WTC11 (cell line): ENCODE measurements at regions not wholly inside any gene's neighbourhood (a gene's known extent, or its start where the extent isn't known, plus 50 kb on each side); places are given as distances from the start of the nearest gene placed in this dataset.

Experiments
- ATAC-seq: fragments of 200-7000 bp; cut with Tn5 transposase; 2 replicates; pipeline ENCODE4 v1.10.0; 2021; ENCODE audit warnings: mild to moderate bottlenecking, moderate library complexity
- CTCF ChIA-PET: fragments of 300-600 bp; sonication (Branson Sonifier 250); formaldehyde crosslinking; loops from one replicate; lab custom pipeline; 2021; ENCODE audit warnings: antibody characterized with exemption; lab: Charles Lee
- POLR2A ChIA-PET: fragments of 350-600 bp; sonication (Branson Sonifier 250); formaldehyde crosslinking; loops from one replicate; lab custom pipeline; 2021; ENCODE audit warnings: antibody characterized with exemption; lab: Charles Lee
- DNase-seq: peaks from one replicate; pipeline ENCODE4 v3.0.0; 2021; ENCODE audit warnings: low spot score
- H3K27ac Mint-ChIP-seq: 2 replicates; pipeline ENCODE4 v1.8.0; 2021; ENCODE audit warnings: mixed read lengths
- H3K27me3 Mint-ChIP-seq: 2 replicates; pipeline ENCODE4 v1.8.0; 2021; ENCODE audit warnings: low read depth, mild to moderate bottlenecking, moderate library complexity, mixed read lengths
- H3K36me3 Mint-ChIP-seq: 2 replicates; pipeline ENCODE4 v1.8.0; 2021; ENCODE audit warnings: mixed read lengths
- H3K4me1 Mint-ChIP-seq: 2 replicates; pipeline ENCODE4 v1.8.0; 2022; ENCODE audit warnings: mixed read lengths
- H3K4me3 Mint-ChIP-seq: 2 replicates; pipeline ENCODE4 v1.8.0; 2021; ENCODE audit warnings: mild to moderate bottlenecking, moderate library complexity, mixed read lengths
- H3K9me3 Mint-ChIP-seq: 2 replicates; pipeline ENCODE4 v1.8.0; 2021; ENCODE audit warnings: mixed read lengths
- ATF1 ChIP-seq: sonication (generic); formaldehyde crosslinking; IDR thresholded peaks from 2 replicates; pipeline ENCODE4 v1.8.1; 2023; ENCODE audit warnings: mild to moderate bottlenecking, moderate library complexity, missing genetic modification reagents
- FOXJ3 ChIP-seq: sonication (generic); formaldehyde crosslinking; IDR thresholded peaks from 2 replicates; pipeline ENCODE4 v1.9.0; 2021; ENCODE audit warnings: missing genetic modification reagents, mild to moderate bottlenecking, borderline replicate concordance
- FOXP1 ChIP-seq: sonication (generic); formaldehyde crosslinking; IDR thresholded peaks from 2 replicates; pipeline ENCODE4 v1.8.0; 2022; ENCODE audit warnings: missing genetic modification reagents, mild to moderate bottlenecking, moderate library complexity, borderline replicate concordance
- JUN ChIP-seq: sonication (generic); formaldehyde crosslinking; IDR thresholded peaks from 2 replicates; pipeline ENCODE4 v1.8.0; 2023; ENCODE audit warnings: mild to moderate bottlenecking, missing genetic modification reagents
- MYBL2 ChIP-seq: sonication (generic); formaldehyde crosslinking; IDR thresholded peaks from 2 replicates; pipeline ENCODE4 v1.8.1; 2023; ENCODE audit warnings: mild to moderate bottlenecking, moderate library complexity, missing genetic modification reagents
- NFE2L1 ChIP-seq: sonication (generic); formaldehyde crosslinking; IDR thresholded peaks from 2 replicates; pipeline ENCODE4 v1.8.1; 2023; ENCODE audit warnings: missing genetic modification reagents
- NFYB ChIP-seq: sonication (generic); formaldehyde crosslinking; conservative IDR thresholded peaks from 2 replicates; pipeline ENCODE4 v1.8.0; 2022; ENCODE audit warnings: low read depth, missing genetic modification reagents
- PRRX2 ChIP-seq: fragments of 250-450 bp; sonication (Bioruptor Pico); IDR thresholded peaks from 2 replicates; pipeline ENCODE4 v1.8.0; 2021; ENCODE audit warnings: mild to moderate bottlenecking
- ZNF138 ChIP-seq: sonication (generic); formaldehyde crosslinking; conservative IDR thresholded peaks from 2 replicates; pipeline ENCODE4 v1.8.1; 2022; ENCODE audit warnings: mild to moderate bottlenecking, moderate library complexity, missing genetic modification reagents
- ZNF232 ChIP-seq: sonication (generic); formaldehyde crosslinking; IDR thresholded peaks from 2 replicates; pipeline ENCODE4 v1.8.0; 2022; ENCODE audit warnings: mild to moderate bottlenecking, missing genetic modification reagents
- ZNF416 ChIP-seq: fragments of 250-450 bp; sonication (Bioruptor Pico); IDR thresholded peaks from 2 replicates; pipeline ENCODE4 v1.9.0; 2021; ENCODE audit warnings: mild to moderate bottlenecking, inconsistent platforms
- TF ChIP-seq, protein P1 (sequence below): fragments of 200-600 bp; IDR thresholded peaks from 2 replicates; pipeline ENCODE4 v1.8.0; 2022; ENCODE audit warnings: antibody characterized with exemption
- TF ChIP-seq, protein P2 (sequence below): sonication (generic); formaldehyde crosslinking; IDR thresholded peaks from 2 replicates; pipeline ENCODE4 v1.8.1; 2023; ENCODE audit warnings: mild to moderate bottlenecking, missing genetic modification reagents
- TF ChIP-seq, protein P3 (sequence below): fragments of 250-450 bp; sonication (Bioruptor Pico); IDR thresholded peaks from 2 replicates; pipeline ENCODE4 v1.9.0; 2021; ENCODE audit warnings: mild to moderate bottlenecking, borderline replicate concordance
- TF ChIP-seq, protein P4 (sequence below): sonication (generic); formaldehyde crosslinking; IDR thresholded peaks from 2 replicates; pipeline ENCODE4 v1.8.0; 2022; ENCODE audit warnings: mild to moderate bottlenecking, missing genetic modification reagents
- TF ChIP-seq, protein P5 (sequence below): fragments of 250-450 bp; sonication (Bioruptor Pico); IDR thresholded peaks from 2 replicates; pipeline ENCODE4 v1.9.0; 2021; ENCODE audit warnings: mild to moderate bottlenecking

DNA sequence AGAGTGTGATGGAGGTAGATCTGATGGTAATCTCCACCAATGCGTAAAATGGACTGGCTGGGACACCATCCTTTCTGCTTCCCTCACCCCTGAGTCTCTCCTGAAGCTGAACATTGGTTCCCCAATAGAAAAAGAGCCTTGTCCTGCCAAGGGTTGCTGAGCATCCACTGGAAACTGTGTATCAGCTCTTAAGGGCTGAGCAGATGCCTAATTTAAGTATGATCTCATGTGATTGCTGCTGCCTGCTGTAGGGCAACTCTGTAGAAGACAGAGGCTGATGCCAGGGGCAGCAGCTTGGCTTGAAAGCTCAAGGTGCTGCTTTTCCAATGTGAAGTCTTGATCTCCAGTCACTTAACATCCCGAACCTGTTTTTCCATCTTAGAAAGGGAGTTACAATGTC lies 310.3 kb upstream of the CCL2 start:
- ATAC-seq = no peak
- Mint-ChIP-seq H3K27ac (no peak overlapping the region), H3K36me3 (no peaks in the 10 kb centered on the region), H3K27me3 (no peaks in the 10 kb centered on the region; the same call in 1 of the 2 replicates), H3K9me3 (no peaks in the 10 kb centered on the region), H3K4me1 (peaks cover 9% of the 10 kb centered on the region), H3K4me3 (no peak overlapping the region)
- POLR2A ChIA-PET = no interaction called here
- TF ChIP-seq, protein P1, sequence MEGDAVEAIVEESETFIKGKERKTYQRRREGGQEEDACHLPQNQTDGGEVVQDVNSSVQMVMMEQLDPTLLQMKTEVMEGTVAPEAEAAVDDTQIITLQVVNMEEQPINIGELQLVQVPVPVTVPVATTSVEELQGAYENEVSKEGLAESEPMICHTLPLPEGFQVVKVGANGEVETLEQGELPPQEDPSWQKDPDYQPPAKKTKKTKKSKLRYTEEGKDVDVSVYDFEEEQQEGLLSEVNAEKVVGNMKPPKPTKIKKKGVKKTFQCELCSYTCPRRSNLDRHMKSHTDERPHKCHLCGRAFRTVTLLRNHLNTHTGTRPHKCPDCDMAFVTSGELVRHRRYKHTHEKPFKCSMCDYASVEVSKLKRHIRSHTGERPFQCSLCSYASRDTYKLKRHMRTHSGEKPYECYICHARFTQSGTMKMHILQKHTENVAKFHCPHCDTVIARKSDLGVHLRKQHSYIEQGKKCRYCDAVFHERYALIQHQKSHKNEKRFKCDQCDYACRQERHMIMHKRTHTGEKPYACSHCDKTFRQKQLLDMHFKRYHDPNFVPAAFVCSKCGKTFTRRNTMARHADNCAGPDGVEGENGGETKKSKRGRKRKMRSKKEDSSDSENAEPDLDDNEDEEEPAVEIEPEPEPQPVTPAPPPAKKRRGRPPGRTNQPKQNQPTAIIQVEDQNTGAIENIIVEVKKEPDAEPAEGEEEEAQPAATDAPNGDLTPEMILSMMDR = no peak
- TF ChIP-seq ATF1 (no peak), FOXJ3 (no peak), NFYB (CRISPR knock-in tag) (no peak), PRRX2 (CRISPR knock-in tag) (no peak), ZNF138 (CRISPR knock-in tag) (no peak), ZNF232 (CRISPR knock-in tag) (no peak), FOXP1 (CRISPR knock-in tag) (no peak), ZNF416 (CRISPR knock-in tag) (no peak), NFE2L1 (CRISPR knock-in tag) (no peak), MYBL2 (CRISPR knock-in tag) (no peak), JUN (no peak)
- TF ChIP-seq, protein P2, sequence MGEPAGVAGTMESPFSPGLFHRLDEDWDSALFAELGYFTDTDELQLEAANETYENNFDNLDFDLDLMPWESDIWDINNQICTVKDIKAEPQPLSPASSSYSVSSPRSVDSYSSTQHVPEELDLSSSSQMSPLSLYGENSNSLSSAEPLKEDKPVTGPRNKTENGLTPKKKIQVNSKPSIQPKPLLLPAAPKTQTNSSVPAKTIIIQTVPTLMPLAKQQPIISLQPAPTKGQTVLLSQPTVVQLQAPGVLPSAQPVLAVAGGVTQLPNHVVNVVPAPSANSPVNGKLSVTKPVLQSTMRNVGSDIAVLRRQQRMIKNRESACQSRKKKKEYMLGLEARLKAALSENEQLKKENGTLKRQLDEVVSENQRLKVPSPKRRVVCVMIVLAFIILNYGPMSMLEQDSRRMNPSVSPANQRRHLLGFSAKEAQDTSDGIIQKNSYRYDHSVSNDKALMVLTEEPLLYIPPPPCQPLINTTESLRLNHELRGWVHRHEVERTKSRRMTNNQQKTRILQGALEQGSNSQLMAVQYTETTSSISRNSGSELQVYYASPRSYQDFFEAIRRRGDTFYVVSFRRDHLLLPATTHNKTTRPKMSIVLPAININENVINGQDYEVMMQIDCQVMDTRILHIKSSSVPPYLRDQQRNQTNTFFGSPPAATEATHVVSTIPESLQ (CRISPR knock-in tag) = no peak
- TF ChIP-seq, protein P3, sequence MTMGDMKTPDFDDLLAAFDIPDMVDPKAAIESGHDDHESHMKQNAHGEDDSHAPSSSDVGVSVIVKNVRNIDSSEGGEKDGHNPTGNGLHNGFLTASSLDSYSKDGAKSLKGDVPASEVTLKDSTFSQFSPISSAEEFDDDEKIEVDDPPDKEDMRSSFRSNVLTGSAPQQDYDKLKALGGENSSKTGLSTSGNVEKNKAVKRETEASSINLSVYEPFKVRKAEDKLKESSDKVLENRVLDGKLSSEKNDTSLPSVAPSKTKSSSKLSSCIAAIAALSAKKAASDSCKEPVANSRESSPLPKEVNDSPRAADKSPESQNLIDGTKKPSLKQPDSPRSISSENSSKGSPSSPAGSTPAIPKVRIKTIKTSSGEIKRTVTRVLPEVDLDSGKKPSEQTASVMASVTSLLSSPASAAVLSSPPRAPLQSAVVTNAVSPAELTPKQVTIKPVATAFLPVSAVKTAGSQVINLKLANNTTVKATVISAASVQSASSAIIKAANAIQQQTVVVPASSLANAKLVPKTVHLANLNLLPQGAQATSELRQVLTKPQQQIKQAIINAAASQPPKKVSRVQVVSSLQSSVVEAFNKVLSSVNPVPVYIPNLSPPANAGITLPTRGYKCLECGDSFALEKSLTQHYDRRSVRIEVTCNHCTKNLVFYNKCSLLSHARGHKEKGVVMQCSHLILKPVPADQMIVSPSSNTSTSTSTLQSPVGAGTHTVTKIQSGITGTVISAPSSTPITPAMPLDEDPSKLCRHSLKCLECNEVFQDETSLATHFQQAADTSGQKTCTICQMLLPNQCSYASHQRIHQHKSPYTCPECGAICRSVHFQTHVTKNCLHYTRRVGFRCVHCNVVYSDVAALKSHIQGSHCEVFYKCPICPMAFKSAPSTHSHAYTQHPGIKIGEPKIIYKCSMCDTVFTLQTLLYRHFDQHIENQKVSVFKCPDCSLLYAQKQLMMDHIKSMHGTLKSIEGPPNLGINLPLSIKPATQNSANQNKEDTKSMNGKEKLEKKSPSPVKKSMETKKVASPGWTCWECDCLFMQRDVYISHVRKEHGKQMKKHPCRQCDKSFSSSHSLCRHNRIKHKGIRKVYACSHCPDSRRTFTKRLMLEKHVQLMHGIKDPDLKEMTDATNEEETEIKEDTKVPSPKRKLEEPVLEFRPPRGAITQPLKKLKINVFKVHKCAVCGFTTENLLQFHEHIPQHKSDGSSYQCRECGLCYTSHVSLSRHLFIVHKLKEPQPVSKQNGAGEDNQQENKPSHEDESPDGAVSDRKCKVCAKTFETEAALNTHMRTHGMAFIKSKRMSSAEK (CRISPR knock-in tag) = no peak
- TF ChIP-seq, protein P4, sequence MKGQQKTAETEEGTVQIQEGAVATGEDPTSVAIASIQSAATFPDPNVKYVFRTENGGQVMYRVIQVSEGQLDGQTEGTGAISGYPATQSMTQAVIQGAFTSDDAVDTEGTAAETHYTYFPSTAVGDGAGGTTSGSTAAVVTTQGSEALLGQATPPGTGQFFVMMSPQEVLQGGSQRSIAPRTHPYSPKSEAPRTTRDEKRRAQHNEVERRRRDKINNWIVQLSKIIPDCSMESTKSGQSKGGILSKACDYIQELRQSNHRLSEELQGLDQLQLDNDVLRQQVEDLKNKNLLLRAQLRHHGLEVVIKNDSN (CRISPR knock-in tag) = no peak
- TF ChIP-seq, protein P5, sequence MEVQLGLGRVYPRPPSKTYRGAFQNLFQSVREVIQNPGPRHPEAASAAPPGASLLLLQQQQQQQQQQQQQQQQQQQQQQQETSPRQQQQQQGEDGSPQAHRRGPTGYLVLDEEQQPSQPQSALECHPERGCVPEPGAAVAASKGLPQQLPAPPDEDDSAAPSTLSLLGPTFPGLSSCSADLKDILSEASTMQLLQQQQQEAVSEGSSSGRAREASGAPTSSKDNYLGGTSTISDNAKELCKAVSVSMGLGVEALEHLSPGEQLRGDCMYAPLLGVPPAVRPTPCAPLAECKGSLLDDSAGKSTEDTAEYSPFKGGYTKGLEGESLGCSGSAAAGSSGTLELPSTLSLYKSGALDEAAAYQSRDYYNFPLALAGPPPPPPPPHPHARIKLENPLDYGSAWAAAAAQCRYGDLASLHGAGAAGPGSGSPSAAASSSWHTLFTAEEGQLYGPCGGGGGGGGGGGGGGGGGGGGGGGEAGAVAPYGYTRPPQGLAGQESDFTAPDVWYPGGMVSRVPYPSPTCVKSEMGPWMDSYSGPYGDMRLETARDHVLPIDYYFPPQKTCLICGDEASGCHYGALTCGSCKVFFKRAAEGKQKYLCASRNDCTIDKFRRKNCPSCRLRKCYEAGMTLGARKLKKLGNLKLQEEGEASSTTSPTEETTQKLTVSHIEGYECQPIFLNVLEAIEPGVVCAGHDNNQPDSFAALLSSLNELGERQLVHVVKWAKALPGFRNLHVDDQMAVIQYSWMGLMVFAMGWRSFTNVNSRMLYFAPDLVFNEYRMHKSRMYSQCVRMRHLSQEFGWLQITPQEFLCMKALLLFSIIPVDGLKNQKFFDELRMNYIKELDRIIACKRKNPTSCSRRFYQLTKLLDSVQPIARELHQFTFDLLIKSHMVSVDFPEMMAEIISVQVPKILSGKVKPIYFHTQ (CRISPR knock-in tag) = no peak
- CTCF ChIA-PET = interaction anchor here (1.1 to 2.6 kb wide), 11 partner anchors 11 to 416 kb away, joined by 3 to 17 read pairs (median 5); no protein-coding TSS in a partner anchor
- no peak for DNase-seq
